ENCODE measurements at regions not wholly inside any gene's neighbourhood (a gene's known extent, or its start where the extent isn't known, plus 50 kb on each side); places are given as distances from the start of the nearest gene placed in this dataset.

GRCh38 chr12:89173678-89174077 is 178.6 kb downstream of the DUSP6 start:
- Histone ChIP-seq H3K9me3 (ENCODE audit: low read depth) (no peaks in the 10 kb centered on the region), H3K4me1 (ENCODE audit: insufficient read depth) (no peaks in the 10 kb centered on the region), H4K20me1 (ENCODE audit: insufficient read depth, poor library complexity, severe bottlenecking) (no peaks in the 10 kb centered on the region), H3K9me2 (replicated peaks; ENCODE audit: insufficient read depth) (no peaks in the 10 kb centered on the region), H2AFZ (no peak overlapping the region), H3K4me3 (no peak overlapping the region), H3K36me3 (replicated peaks; ENCODE audit: insufficient read depth, low read depth) (no peaks in the 10 kb centered on the region), H3K79me2 (no peaks in the 10 kb centered on the region), H3K27ac (no peak overlapping the region), H3K27me3 (no peaks in the 10 kb centered on the region), H3K4me2 (no peak overlapping the region)
- no peak for DNase-seq (ENCODE audit: low spot score)
- WGBS (ENCODE audit: low lambda C conversion rate, missing lambda C conversion rate): 86% methylated on average over 4 of the region's 4 CpGs
- TF ChIP-seq EZH2phosphoT487 (IDR thresholded peaks at IDR 0.05; ENCODE audit: low read depth, severe bottlenecking, unreplicated experiment) (no peak), EZH2 (IDR thresholded peaks at IDR 0.05; ENCODE audit: borderline replicate concordance) (no peak), CTCF (IDR thresholded peaks at IDR 0.05; ENCODE audit: poor library complexity) (no peak)

GRCh38 chr12:89173096-89173495 is 179.2 kb downstream of the DUSP6 start:
- no peak overlapping the region for H3K4me3 ChIP-seq
- DNase-seq (ENCODE audit: low spot score): no peak
- no peaks in the 10 kb centered on the region for H3K27me3 ChIP-seq
- WGBS (ENCODE audit: low lambda C conversion rate, missing lambda C conversion rate): 95% methylated on average over 1 of the region's 1 CpG
- H3K9me2 ChIP-seq (replicated peaks; ENCODE audit: insufficient read depth): no peaks in the 10 kb centered on the region
- no peak overlapping the region for H2AFZ ChIP-seq
- H3K27ac ChIP-seq: no peak overlapping the region
- no peaks in the 10 kb centered on the region for H3K9me3 ChIP-seq (ENCODE audit: low read depth)
- no peaks in the 10 kb centered on the region for H3K79me2 ChIP-seq
- no peaks in the 10 kb centered on the region for H3K36me3 ChIP-seq (replicated peaks; ENCODE audit: insufficient read depth, low read depth)
- H3K4me2 ChIP-seq: no peak overlapping the region
- H3K4me1 ChIP-seq (ENCODE audit: insufficient read depth): no peaks in the 10 kb centered on the region
- no peaks in the 10 kb centered on the region for H4K20me1 ChIP-seq (ENCODE audit: insufficient read depth, poor library complexity, severe bottlenecking)
- TF ChIP-seq CTCF (IDR thresholded peaks at IDR 0.05; ENCODE audit: poor library complexity) (no peak), EZH2 (IDR thresholded peaks at IDR 0.05; ENCODE audit: borderline replicate concordance) (no peak), EZH2phosphoT487 (IDR thresholded peaks at IDR 0.05; ENCODE audit: low read depth, severe bottlenecking, unreplicated experiment) (no peak)

GRCh38 chr12:89172224-89172623 is 180.1 kb downstream of the DUSP6 start:
- no peak for DNase-seq (ENCODE audit: low spot score)
- no peak overlapping the region for H3K4me2 ChIP-seq
- H3K4me1 ChIP-seq (ENCODE audit: insufficient read depth): no peaks in the 10 kb centered on the region
- no peak overlapping the region for H3K4me3 ChIP-seq
- no peaks in the 10 kb centered on the region for H3K9me3 ChIP-seq (ENCODE audit: low read depth)
- no peaks in the 10 kb centered on the region for H4K20me1 ChIP-seq (ENCODE audit: insufficient read depth, poor library complexity, severe bottlenecking)
- no peak overlapping the region for H2AFZ ChIP-seq
- no peaks in the 10 kb centered on the region for H3K36me3 ChIP-seq (replicated peaks; ENCODE audit: insufficient read depth, low read depth)
- no peak overlapping the region for H3K27ac ChIP-seq
- H3K79me2 ChIP-seq: no peaks in the 10 kb centered on the region
- H3K27me3 ChIP-seq: no peaks in the 10 kb centered on the region
- no peaks in the 10 kb centered on the region for H3K9me2 ChIP-seq (replicated peaks; ENCODE audit: insufficient read depth)
- TF ChIP-seq EZH2 (IDR thresholded peaks at IDR 0.05; ENCODE audit: borderline replicate concordance) (no peak), CTCF (IDR thresholded peaks at IDR 0.05; ENCODE audit: poor library complexity) (no peak), EZH2phosphoT487 (IDR thresholded peaks at IDR 0.05; ENCODE audit: low read depth, severe bottlenecking, unreplicated experiment) (no peak)

GRCh38 chr12:89169321-89169720 is 183.0 kb downstream of the DUSP6 start:
- H4K20me1 ChIP-seq (ENCODE audit: insufficient read depth, poor library complexity, severe bottlenecking): no peaks in the 10 kb centered on the region
- no peaks in the 10 kb centered on the region for H3K36me3 ChIP-seq (replicated peaks; ENCODE audit: insufficient read depth, low read depth)
- no peaks in the 10 kb centered on the region for H3K9me3 ChIP-seq (ENCODE audit: low read depth)
- no peaks in the 10 kb centered on the region for H3K79me2 ChIP-seq
- H3K4me1 ChIP-seq (ENCODE audit: insufficient read depth): no peaks in the 10 kb centered on the region
- WGBS (ENCODE audit: low lambda C conversion rate, missing lambda C conversion rate): 81% methylated on average over 5 of the region's 5 CpGs
- no peak for TF ChIP-seq EZH2phosphoT487 (IDR thresholded peaks at IDR 0.05; ENCODE audit: low read depth, severe bottlenecking, unreplicated experiment)
- TF ChIP-seq EZH2 (IDR thresholded peaks at IDR 0.05; ENCODE audit: borderline replicate concordance): no peak
- TF ChIP-seq CTCF (IDR thresholded peaks at IDR 0.05; ENCODE audit: poor library complexity): no peak
- no peak overlapping the region for H2AFZ ChIP-seq
- no peaks in the 10 kb centered on the region for H3K27me3 ChIP-seq
- no peak overlapping the region for H3K4me3 ChIP-seq
- DNase-seq (ENCODE audit: low spot score): no peak
- H3K27ac ChIP-seq: no peak overlapping the region
- no peaks in the 10 kb centered on the region for H3K9me2 ChIP-seq (replicated peaks; ENCODE audit: insufficient read depth)
- H3K4me2 ChIP-seq: no peak overlapping the region

Measured in hepatocyte (in vitro differentiated cells).